Activated naive CD4-positive, alpha-beta T cell treated with anti-CD3 and anti-CD28 coated beads, Interleukin-2, amount 50 U/mL, for 24 hours (primary cell): ENCODE measurements at regions not wholly inside any gene's neighbourhood (a gene's known extent, or its start where the extent isn't known, plus 50 kb on each side); places are given as distances from the start of the nearest gene placed in this dataset.

Experiments used
- H3K27ac Mint-ChIP-seq: one replicate; pipeline ENCODE4 v1.8.0; 2021; ENCODE audit warnings: mild to moderate bottlenecking, mixed read lengths
- H3K27me3 Mint-ChIP-seq: one replicate; pipeline ENCODE4 v1.8.0; 2021; ENCODE audit warnings: mixed read lengths
- H3K36me3 Mint-ChIP-seq: one replicate; pipeline ENCODE4 v1.8.0; 2021; ENCODE audit warnings: mixed read lengths
- H3K4me1 Mint-ChIP-seq: one replicate; pipeline ENCODE4 v1.8.0; 2021; ENCODE audit warnings: mixed read lengths
- H3K4me3 Mint-ChIP-seq: one replicate; pipeline ENCODE4 v1.8.0; 2021; ENCODE audit warnings: mild to moderate bottlenecking, mixed read lengths
- H3K9me3 Mint-ChIP-seq: one replicate; pipeline ENCODE4 v1.8.0; 2021; ENCODE audit warnings: mixed read lengths

DNA sequence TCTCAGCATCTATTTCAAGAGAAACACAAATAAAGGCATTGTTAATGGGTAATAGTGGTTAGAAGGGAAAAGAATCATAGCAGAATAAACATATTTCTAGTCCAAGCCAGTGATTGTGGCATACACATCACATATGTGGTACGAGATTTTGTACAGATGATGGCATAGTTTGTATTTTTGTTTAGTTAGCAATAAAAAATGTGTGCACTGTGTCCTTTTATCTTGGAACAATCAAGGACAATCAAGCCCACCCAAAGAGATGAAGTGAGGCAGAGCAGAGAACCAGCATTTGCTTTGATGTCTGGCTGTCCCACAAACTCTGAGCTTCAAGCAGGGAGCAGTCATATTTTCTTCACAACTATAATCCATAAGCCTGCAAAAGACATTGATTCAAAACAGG, 256.5 kb upstream of the CHD6 start:
- Mint-ChIP-seq H3K36me3 (no peaks in the 10 kb centered on the region), H3K4me1 (no peaks in the 10 kb centered on the region), H3K4me3 (no peak overlapping the region), H3K9me3 (peaks cover 3% of the 10 kb centered on the region), H3K27me3 (peaks cover 8% of the 10 kb centered on the region), H3K27ac (no peak overlapping the region)

GRCh38 chr20:41872930-41873329, 254.8 kb upstream of the CHD6 start:
- H3K27ac Mint-ChIP-seq, result no peak overlapping the region
- no peaks in the 10 kb centered on the region for H3K36me3 Mint-ChIP-seq
- peaks cover 14% of the 10 kb centered on the region for H3K9me3 Mint-ChIP-seq
- no peak overlapping the region for H3K4me3 Mint-ChIP-seq
- H3K27me3 Mint-ChIP-seq, result peaks cover 6% of the 10 kb centered on the region
- no peaks in the 10 kb centered on the region for H3K4me1 Mint-ChIP-seq

DNA sequence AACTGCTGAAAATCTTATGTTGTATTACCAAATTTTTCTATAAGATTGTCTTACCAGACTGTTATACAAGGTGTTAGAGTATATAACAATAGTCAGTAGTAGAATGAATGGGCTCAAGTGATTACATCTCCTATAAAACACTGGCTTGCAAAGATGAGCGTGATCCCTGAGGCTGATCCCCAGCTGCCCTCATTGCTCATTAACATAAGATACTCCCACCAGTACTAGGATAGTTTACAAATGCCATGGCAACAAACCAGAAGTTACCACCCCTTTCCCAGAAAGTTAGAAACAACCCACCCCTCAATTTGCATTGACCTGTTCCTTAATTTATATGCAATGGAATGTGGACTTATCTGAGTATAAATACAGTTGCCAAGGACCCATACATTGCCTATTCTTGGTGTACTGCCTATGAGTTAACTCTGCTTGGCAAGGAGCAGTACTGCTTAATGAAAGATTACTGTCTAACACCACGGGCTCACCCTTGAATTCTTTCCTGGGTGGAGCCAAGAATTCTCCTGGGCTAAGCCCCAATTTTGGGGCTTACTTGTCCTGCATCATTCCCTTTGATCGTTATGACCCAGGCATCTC, 252.8 kb upstream of the CHD6 start:
- Mint-ChIP-seq H3K27me3 (peaks cover 6% of the 10 kb centered on the region), H3K9me3 (peaks cover 14% of the 10 kb centered on the region), H3K4me3 (no peak overlapping the region), H3K4me1 (no peaks in the 10 kb centered on the region), H3K36me3 (no peaks in the 10 kb centered on the region), H3K27ac (no peak overlapping the region)

- no peak overlapping the region for H3K27ac Mint-ChIP-seq
- H3K4me3 Mint-ChIP-seq, result no peak overlapping the region
- no peaks in the 10 kb centered on the region for H3K4me1 Mint-ChIP-seq
- peaks cover 6% of the 10 kb centered on the region for H3K27me3 Mint-ChIP-seq
- H3K9me3 Mint-ChIP-seq, result peaks cover 14% of the 10 kb centered on the region
- H3K36me3 Mint-ChIP-seq, result no peaks in the 10 kb centered on the region
Observed at GRCh38 chr20:41869261-41869660, 251.1 kb upstream of the CHD6 start.

DNA sequence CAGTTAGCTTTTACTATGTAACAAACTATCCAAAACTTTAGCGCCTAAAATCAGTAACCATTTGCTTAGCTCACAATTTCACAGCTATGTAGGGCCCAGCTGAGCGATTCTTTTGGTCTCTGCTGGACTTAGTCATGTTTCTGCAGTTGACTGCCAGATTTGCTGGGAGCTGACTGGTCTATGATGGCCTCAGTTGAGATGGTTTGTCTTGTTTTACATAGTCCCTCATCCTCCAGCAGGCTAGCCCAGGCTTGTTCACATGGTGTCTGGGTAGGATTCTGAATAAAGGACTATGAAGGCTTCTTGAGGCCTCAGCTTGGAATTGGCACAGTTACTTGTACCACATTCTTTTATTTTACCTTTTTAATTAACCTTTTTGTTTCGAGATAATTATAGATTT, 247.8 kb upstream of the CHD6 start:
- no peak overlapping the region for H3K27ac Mint-ChIP-seq
- H3K4me1 Mint-ChIP-seq, result no peaks in the 10 kb centered on the region
- H3K27me3 Mint-ChIP-seq, result no peaks in the 10 kb centered on the region
- H3K36me3 Mint-ChIP-seq, result no peaks in the 10 kb centered on the region
- peaks cover 14% of the 10 kb centered on the region for H3K9me3 Mint-ChIP-seq
- no peak overlapping the region for H3K4me3 Mint-ChIP-seq

DNA sequence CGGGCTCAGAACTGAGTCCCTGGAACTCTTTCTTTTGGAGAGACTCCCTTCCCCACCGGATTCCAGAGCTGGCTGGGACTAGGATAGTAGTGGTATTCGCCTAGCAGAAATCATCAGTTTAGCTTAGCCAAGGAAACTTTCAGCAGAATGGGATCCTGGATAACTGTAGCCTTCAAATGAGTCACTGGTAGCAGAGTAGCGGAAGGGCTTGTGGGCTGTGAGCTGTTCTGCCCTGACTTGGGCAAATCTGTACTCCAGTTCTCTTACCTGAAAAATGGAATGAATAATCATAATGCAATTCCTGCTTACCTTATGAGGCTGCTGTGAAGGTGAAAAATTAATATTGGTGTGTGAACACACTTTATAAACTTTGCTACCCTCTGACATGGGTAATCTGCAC, 244.3 kb upstream of the CHD6 start:
- no peaks in the 10 kb centered on the region for H3K27me3 Mint-ChIP-seq
- no peak overlapping the region for H3K27ac Mint-ChIP-seq
- H3K36me3 Mint-ChIP-seq, result no peaks in the 10 kb centered on the region
- no peaks in the 10 kb centered on the region for H3K4me1 Mint-ChIP-seq
- no peaks in the 10 kb centered on the region for H3K9me3 Mint-ChIP-seq
- no peak overlapping the region for H3K4me3 Mint-ChIP-seq

DNA sequence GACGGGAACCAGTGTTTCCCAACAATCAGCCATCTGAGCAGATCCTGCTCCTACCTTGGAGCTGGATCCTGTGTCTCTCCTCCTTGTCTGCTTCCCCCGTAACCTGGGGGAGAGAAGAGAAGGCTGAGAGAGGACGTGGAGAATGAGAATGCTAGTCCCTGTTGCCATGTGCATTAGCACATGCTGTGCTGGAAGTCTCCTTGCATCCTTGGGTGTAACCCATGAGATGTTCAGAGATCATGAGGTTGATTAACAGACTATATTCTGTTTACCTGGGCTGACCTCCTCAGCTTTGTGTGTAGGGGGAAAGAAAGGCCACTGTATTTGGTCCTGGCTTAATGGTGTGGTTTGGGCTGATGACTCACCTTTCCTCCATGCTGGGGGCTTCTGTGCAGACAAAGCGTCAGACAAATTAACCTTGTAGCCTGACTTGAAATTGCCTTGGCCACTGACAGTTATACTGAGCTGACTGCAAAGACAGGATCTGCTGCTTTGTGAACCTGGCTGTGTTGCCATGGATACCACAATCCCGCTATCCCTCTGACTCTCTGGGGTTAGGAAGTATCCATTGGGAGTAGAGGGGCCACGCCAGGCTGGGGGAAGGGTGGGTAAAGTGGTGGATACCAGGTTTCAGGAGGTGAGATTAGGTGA, 243.7 kb upstream of the CHD6 start:
- H3K27ac Mint-ChIP-seq, result no peak overlapping the region
- no peaks in the 10 kb centered on the region for H3K9me3 Mint-ChIP-seq
- H3K36me3 Mint-ChIP-seq, result no peaks in the 10 kb centered on the region
- H3K4me1 Mint-ChIP-seq, result no peaks in the 10 kb centered on the region
- H3K4me3 Mint-ChIP-seq, result no peak overlapping the region
- H3K27me3 Mint-ChIP-seq, result no peaks in the 10 kb centered on the region

DNA sequence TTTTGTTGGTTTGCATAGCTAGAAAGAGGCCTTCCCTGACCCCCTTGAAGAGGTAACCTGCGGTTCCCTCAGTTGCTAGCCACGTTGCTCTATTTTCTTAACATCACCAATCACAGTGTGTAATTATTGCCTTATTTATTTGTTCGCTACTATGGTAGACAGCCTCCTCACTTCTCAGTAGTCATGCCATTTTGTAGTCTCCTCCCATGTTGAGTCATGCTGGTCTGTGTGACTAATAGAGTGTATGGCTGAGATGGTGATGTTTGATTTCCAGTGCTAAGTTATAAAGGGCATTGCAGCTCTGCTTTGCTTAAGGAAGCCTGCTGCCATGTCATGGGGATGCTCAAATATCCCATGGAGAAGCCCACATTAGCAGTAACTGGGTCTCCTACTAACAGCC, 236.6 kb upstream of the CHD6 start:
- Mint-ChIP-seq H3K36me3 (no peaks in the 10 kb centered on the region), H3K27ac (no peak overlapping the region), H3K4me3 (no peak overlapping the region), H3K4me1 (no peaks in the 10 kb centered on the region), H3K27me3 (peaks cover 12% of the 10 kb centered on the region), H3K9me3 (no peaks in the 10 kb centered on the region)

GRCh38 chr20:41853806-41854205, 235.6 kb upstream of the CHD6 start:
- peaks cover 12% of the 10 kb centered on the region for H3K27me3 Mint-ChIP-seq
- no peaks in the 10 kb centered on the region for H3K4me1 Mint-ChIP-seq
- H3K27ac Mint-ChIP-seq, result no peak overlapping the region
- H3K9me3 Mint-ChIP-seq, result no peaks in the 10 kb centered on the region
- H3K36me3 Mint-ChIP-seq, result no peaks in the 10 kb centered on the region
- H3K4me3 Mint-ChIP-seq, result no peak overlapping the region

DNA sequence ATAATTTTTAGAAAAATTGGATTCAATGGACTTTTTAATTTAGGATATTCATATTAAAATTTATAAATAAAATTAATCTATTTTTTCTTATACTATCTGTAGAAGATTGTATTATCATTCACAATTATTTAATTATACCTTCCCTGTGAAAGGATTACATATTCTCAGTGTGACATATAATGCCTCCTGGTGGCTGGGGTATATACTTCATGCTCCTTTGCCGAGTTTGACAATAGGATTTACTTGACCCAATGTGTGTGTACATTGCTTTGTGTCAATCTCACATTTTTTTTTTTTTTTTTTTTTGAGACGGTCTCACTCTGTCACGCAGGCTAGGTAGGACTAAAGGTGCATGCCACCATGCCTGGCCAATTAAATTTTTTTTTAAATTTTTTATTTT, 230.0 kb upstream of the CHD6 start:
- Mint-ChIP-seq H3K4me3 (no peak overlapping the region), H3K4me1 (no peaks in the 10 kb centered on the region), H3K9me3 (no peaks in the 10 kb centered on the region), H3K36me3 (no peaks in the 10 kb centered on the region), H3K27me3 (peaks cover 5% of the 10 kb centered on the region), H3K27ac (no peak overlapping the region)

- H3K27ac Mint-ChIP-seq, result no peak overlapping the region
- peaks cover 21% of the 10 kb centered on the region for H3K27me3 Mint-ChIP-seq
- H3K9me3 Mint-ChIP-seq, result no peaks in the 10 kb centered on the region
- no peaks in the 10 kb centered on the region for H3K4me1 Mint-ChIP-seq
- peaks cover 2% of the 10 kb centered on the region for H3K36me3 Mint-ChIP-seq
- no peak overlapping the region for H3K4me3 Mint-ChIP-seq
Observed at GRCh38 chr20:41837669-41838224, 219.6 kb upstream of the CHD6 start.

- no peak overlapping the region for H3K27ac Mint-ChIP-seq
- no peak overlapping the region for H3K4me3 Mint-ChIP-seq
- H3K9me3 Mint-ChIP-seq, result no peaks in the 10 kb centered on the region
- no peaks in the 10 kb centered on the region for H3K4me1 Mint-ChIP-seq
- H3K36me3 Mint-ChIP-seq, result no peaks in the 10 kb centered on the region
- peaks cover 14% of the 10 kb centered on the region for H3K27me3 Mint-ChIP-seq
Observed at GRCh38 chr20:41833739-41834138, 215.6 kb upstream of the CHD6 start.

GRCh38 chr20:41830702-41831101, 212.5 kb upstream of the CHD6 start:
- peaks cover 15% of the 10 kb centered on the region for H3K27me3 Mint-ChIP-seq
- no peak overlapping the region for H3K4me3 Mint-ChIP-seq
- no peaks in the 10 kb centered on the region for H3K36me3 Mint-ChIP-seq
- H3K27ac Mint-ChIP-seq, result no peak overlapping the region
- H3K9me3 Mint-ChIP-seq, result peaks cover 3% of the 10 kb centered on the region
- H3K4me1 Mint-ChIP-seq, result no peaks in the 10 kb centered on the region

DNA sequence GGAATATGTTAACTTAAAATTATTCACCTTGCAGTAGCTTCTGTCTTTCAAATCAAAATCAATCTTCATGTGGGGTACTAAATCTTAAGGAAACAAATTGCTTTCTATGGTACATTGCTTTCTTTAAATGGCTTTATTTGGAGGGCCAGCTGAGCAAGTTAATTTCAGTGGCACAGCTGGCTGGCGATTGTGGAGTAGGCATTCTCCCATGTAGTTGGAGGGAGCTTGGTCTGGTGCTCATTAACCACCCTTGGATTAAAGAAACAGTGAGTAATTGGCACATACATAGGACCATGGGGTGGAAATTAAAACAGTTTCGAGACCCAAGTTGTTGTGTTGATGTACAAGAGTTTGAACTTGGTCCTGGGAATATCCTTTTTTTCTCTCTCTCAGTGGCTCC, 201.3 kb upstream of the CHD6 start:
- Mint-ChIP-seq H3K4me1 (no peaks in the 10 kb centered on the region), H3K4me3 (no peak overlapping the region), H3K27me3 (peaks cover 2% of the 10 kb centered on the region), H3K36me3 (no peaks in the 10 kb centered on the region), H3K27ac (no peak overlapping the region), H3K9me3 (no peaks in the 10 kb centered on the region)

DNA sequence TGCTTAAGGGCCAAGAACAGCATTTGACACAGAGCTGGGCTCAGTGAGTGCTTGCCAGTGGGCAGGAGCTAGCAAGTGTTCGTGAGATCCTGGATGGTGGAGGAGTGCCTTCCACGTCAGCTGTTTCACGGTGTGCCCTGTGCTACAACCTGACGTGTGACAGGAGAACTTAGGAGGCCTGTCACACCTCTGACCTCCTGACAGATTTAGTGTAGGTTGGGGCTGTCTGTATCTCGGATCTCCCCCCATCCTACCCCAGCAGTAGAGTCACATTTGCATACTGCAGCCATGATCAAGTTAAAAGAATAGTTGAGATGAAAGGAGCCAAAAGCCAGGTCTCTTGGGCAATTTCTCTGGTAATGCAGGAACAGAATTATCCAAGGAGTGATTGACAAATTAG, 200.8 kb upstream of the CHD6 start:
- Mint-ChIP-seq H3K27ac (no peak overlapping the region), H3K4me1 (no peaks in the 10 kb centered on the region), H3K9me3 (no peaks in the 10 kb centered on the region), H3K27me3 (peaks cover 2% of the 10 kb centered on the region), H3K36me3 (no peaks in the 10 kb centered on the region), H3K4me3 (no peak overlapping the region)

GRCh38 chr20:41818369-41818768, 200.2 kb upstream of the CHD6 start:
- no peaks in the 10 kb centered on the region for H3K4me1 Mint-ChIP-seq
- peaks cover 2% of the 10 kb centered on the region for H3K27me3 Mint-ChIP-seq
- no peaks in the 10 kb centered on the region for H3K36me3 Mint-ChIP-seq
- H3K4me3 Mint-ChIP-seq, result no peak overlapping the region
- no peaks in the 10 kb centered on the region for H3K9me3 Mint-ChIP-seq
- no peak overlapping the region for H3K27ac Mint-ChIP-seq

- H3K9me3 Mint-ChIP-seq, result peaks cover 20% of the 10 kb centered on the region
- no peak overlapping the region for H3K27ac Mint-ChIP-seq
- no peak overlapping the region for H3K4me3 Mint-ChIP-seq
- H3K36me3 Mint-ChIP-seq, result no peaks in the 10 kb centered on the region
- no peaks in the 10 kb centered on the region for H3K4me1 Mint-ChIP-seq
- peaks cover 2% of the 10 kb centered on the region for H3K27me3 Mint-ChIP-seq
Observed at GRCh38 chr20:41811456-41811855, 193.3 kb upstream of the CHD6 start.
